ENCODE measurements at regions not wholly inside any gene's neighbourhood (a gene's known extent, or its start where the extent isn't known, plus 50 kb on each side); places are given as distances from the start of the nearest gene placed in this dataset.

DNA sequence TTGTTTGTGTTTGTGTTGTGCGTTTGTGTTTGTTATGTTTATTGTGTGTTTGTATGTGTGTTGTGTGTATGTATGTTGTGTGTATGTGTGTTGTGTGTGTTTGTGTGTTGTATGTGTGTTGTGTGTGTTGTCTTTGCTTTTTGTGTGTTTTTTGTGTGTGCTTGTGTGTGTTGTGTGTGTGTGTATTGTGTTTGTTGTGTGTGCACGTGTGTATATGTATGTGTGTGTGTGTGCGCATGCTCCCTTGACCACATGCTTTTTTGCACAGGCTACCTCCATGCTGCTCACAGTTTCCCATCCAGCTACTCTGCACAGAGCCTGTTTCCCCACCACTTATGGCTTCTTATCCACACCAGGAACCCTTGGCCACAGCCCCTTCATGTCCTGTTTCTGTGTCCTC lies 720.0 kb upstream of the ADAMTS16 start:
- no peak overlapping the region for H3K4me3 ChIP-seq (ENCODE audit: low read depth in 1 of 2, low read length in 2 of 2)
- no peak overlapping the region for H3K27ac ChIP-seq (ENCODE audit: low read depth, low read length)
- no peaks in the 10 kb centered on the region for H3K4me1 ChIP-seq (ENCODE audit: insufficient read depth, low read length)
- H3K36me3 ChIP-seq (ENCODE audit: insufficient read depth, low read length), result no peaks in the 10 kb centered on the region
- no peaks in the 10 kb centered on the region for H3K27me3 ChIP-seq (ENCODE audit: control insufficient read depth in 1 of 2, insufficient read depth in 2 of 2, low read length in 2 of 2)
- no peak overlapping the region for H3K9ac ChIP-seq (ENCODE audit: low read length)
- no peaks in the 10 kb centered on the region for H3K9me3 ChIP-seq (ENCODE audit: low read length)

- H3K4me1 ChIP-seq (ENCODE audit: insufficient read depth, low read length), result no peaks in the 10 kb centered on the region
- H3K4me3 ChIP-seq (ENCODE audit: low read depth in 1 of 2, low read length in 2 of 2), result no peak overlapping the region
- no peaks in the 10 kb centered on the region for H3K27me3 ChIP-seq (ENCODE audit: control insufficient read depth in 1 of 2, insufficient read depth in 2 of 2, low read length in 2 of 2)
- no peaks in the 10 kb centered on the region for H3K36me3 ChIP-seq (ENCODE audit: insufficient read depth, low read length)
- no peaks in the 10 kb centered on the region for H3K9me3 ChIP-seq (ENCODE audit: low read length)
- H3K27ac ChIP-seq (ENCODE audit: low read depth, low read length), result no peak overlapping the region
- H3K9ac ChIP-seq (ENCODE audit: low read length), result no peak overlapping the region
Measured at GRCh38 chr5:4420681-4421080, 719.4 kb upstream of the ADAMTS16 start.

DNA sequence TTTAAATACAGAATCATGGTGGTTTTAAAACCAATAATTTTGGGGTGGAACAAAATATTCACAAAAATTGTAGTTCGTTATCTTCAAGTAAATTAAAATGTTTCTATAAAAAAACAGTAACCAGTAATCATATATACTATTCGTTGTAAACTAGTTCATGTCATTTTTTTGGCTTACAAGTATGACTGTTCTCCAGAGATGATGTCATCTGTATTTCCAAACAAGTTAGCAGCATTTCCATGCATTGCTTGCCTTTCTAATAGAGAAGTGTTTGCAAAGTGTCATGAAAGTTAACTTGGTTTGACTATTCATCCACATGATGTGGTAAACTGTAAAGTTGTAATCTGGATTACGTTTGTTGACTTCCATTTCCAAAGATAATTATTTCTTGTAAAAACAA lies 717.9 kb upstream of the ADAMTS16 start:
- Histone ChIP-seq H3K4me1 (ENCODE audit: insufficient read depth, low read length) (no peaks in the 10 kb centered on the region), H3K9ac (ENCODE audit: low read length) (no peak overlapping the region), H3K4me3 (ENCODE audit: low read depth in 1 of 2, low read length in 2 of 2) (no peak overlapping the region), H3K9me3 (ENCODE audit: low read length) (no peaks in the 10 kb centered on the region), H3K27ac (ENCODE audit: low read depth, low read length) (no peak overlapping the region), H3K27me3 (ENCODE audit: control insufficient read depth in 1 of 2, insufficient read depth in 2 of 2, low read length in 2 of 2) (no peaks in the 10 kb centered on the region), H3K36me3 (ENCODE audit: insufficient read depth, low read length) (no peaks in the 10 kb centered on the region)

DNA sequence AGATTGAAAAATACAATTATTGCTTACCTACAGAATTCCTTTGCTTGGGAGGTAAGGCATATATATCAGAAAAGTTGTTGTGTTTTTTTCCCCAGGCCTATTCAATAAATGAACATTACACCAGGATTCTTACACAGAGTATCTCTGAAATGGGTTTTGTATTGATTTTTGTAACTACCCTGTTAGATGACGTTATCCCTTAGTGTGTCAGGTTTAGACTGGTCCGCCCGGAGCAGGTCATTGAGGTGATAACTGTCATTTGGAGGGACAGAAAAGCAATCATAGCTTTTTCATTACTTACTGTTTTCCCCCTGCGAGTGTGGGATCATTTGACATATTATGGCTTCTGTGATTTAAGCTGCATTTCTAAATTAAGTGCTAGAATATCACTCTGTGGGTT lies 715.2 kb upstream of the ADAMTS16 start:
- Histone ChIP-seq H3K36me3 (ENCODE audit: insufficient read depth, low read length) (no peaks in the 10 kb centered on the region), H3K9ac (ENCODE audit: low read length) (no peak overlapping the region), H3K4me3 (ENCODE audit: low read depth in 1 of 2, low read length in 2 of 2) (no peak overlapping the region), H3K4me1 (ENCODE audit: insufficient read depth, low read length) (no peaks in the 10 kb centered on the region), H3K27me3 (ENCODE audit: control insufficient read depth in 1 of 2, insufficient read depth in 2 of 2, low read length in 2 of 2) (no peaks in the 10 kb centered on the region), H3K27ac (ENCODE audit: low read depth, low read length) (no peak overlapping the region), H3K9me3 (ENCODE audit: low read length) (no peaks in the 10 kb centered on the region)

DNA sequence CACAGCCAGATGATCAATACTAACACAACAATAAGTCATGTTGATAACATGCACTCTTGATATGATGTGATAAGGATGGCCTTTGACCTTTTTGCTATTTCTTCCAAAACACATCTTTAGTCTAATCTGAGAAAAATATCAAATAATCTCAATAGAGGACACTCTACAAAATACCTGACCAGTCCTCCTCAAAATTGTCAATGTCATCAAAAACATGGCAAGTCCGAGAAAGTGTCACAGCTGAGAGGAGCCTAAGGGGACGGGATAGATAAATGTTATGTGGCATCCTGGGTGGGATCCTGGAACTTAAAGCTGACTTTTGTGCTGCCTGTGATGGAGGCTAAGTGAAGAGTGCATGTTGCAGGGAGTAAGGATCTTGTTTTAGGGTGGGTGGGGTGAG lies 699.6 kb upstream of the ADAMTS16 start:
- Histone ChIP-seq H3K4me3 (ENCODE audit: low read depth in 1 of 2, low read length in 2 of 2) (no peak overlapping the region), H3K9me3 (ENCODE audit: low read length) (no peaks in the 10 kb centered on the region), H3K9ac (ENCODE audit: low read length) (no peak overlapping the region), H3K27ac (ENCODE audit: low read depth, low read length) (no peak overlapping the region), H3K27me3 (ENCODE audit: control insufficient read depth in 1 of 2, insufficient read depth in 2 of 2, low read length in 2 of 2) (no peaks in the 10 kb centered on the region), H3K4me1 (ENCODE audit: insufficient read depth, low read length) (no peaks in the 10 kb centered on the region), H3K36me3 (ENCODE audit: insufficient read depth, low read length) (no peaks in the 10 kb centered on the region)

- H3K9ac ChIP-seq (ENCODE audit: low read length), result no peak overlapping the region
- H3K9me3 ChIP-seq (ENCODE audit: low read length), result no peaks in the 10 kb centered on the region
- no peaks in the 10 kb centered on the region for H3K27me3 ChIP-seq (ENCODE audit: control insufficient read depth in 1 of 2, insufficient read depth in 2 of 2, low read length in 2 of 2)
- H3K36me3 ChIP-seq (ENCODE audit: insufficient read depth, low read length), result no peaks in the 10 kb centered on the region
- no peaks in the 10 kb centered on the region for H3K4me1 ChIP-seq (ENCODE audit: insufficient read depth, low read length)
- H3K27ac ChIP-seq (ENCODE audit: low read depth, low read length), result no peak overlapping the region
- H3K4me3 ChIP-seq (ENCODE audit: low read depth in 1 of 2, low read length in 2 of 2), result no peak overlapping the region
Measured at GRCh38 chr5:4442221-4442620, 697.9 kb upstream of the ADAMTS16 start.

DNA sequence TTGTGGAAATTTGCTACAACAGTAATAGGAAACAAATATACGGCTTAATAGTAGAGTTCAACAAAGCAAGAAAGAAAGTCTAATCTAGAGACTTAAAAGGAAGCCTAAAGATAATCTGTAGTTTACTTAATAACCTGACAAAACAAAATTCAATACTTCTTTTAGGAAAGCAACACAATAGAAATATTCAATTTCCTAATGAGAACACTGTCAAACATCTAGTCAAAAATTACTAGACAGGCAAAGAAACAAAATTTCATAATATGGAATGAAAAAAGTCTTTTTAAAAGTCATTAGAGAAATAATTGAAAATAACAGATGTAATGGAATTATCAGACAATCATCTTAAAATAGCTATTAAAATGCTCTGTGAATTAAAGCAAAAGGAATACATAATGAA lies 692.5 kb upstream of the ADAMTS16 start:
- Histone ChIP-seq H3K27me3 (ENCODE audit: control insufficient read depth in 1 of 2, insufficient read depth in 2 of 2, low read length in 2 of 2) (no peaks in the 10 kb centered on the region), H3K9me3 (ENCODE audit: low read length) (no peaks in the 10 kb centered on the region), H3K9ac (ENCODE audit: low read length) (no peak overlapping the region), H3K4me1 (ENCODE audit: insufficient read depth, low read length) (no peaks in the 10 kb centered on the region), H3K4me3 (ENCODE audit: low read depth in 1 of 2, low read length in 2 of 2) (no peak overlapping the region), H3K36me3 (ENCODE audit: insufficient read depth, low read length) (no peaks in the 10 kb centered on the region), H3K27ac (ENCODE audit: low read depth, low read length) (no peak overlapping the region)

- Histone ChIP-seq H3K4me1 (ENCODE audit: insufficient read depth, low read length) (no peaks in the 10 kb centered on the region), H3K27me3 (ENCODE audit: control insufficient read depth in 1 of 2, insufficient read depth in 2 of 2, low read length in 2 of 2) (no peaks in the 10 kb centered on the region), H3K27ac (ENCODE audit: low read depth, low read length) (no peak overlapping the region), H3K9ac (ENCODE audit: low read length) (no peak overlapping the region), H3K36me3 (ENCODE audit: insufficient read depth, low read length) (no peaks in the 10 kb centered on the region), H3K9me3 (ENCODE audit: low read length) (no peaks in the 10 kb centered on the region), H3K4me3 (ENCODE audit: low read depth in 1 of 2, low read length in 2 of 2) (no peak overlapping the region)
Measured at GRCh38 chr5:4453655-4454054, 686.5 kb upstream of the ADAMTS16 start.

DNA sequence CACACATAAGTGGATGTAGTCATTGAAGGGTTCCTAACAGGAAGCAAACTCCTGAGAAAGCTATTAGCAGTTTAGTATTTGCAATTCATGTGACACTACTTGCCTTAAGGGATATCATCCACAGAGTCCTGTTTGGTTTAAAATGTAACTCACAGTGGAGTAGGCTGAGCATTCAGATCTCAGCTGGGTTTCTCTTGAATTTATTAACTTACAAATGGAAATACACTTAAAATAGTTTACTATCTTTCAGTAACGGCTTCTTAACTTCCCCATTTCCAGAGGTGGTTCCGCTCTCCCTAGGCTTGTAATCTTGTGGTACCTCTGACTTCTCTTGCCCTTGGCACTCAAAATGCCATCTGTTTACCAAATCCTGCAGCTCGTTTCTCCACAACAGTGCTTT lies 660.7 kb upstream of the ADAMTS16 start:
- Histone ChIP-seq H3K9me3 (ENCODE audit: low read length) (no peaks in the 10 kb centered on the region), H3K4me3 (ENCODE audit: low read depth in 1 of 2, low read length in 2 of 2) (no peak overlapping the region), H3K27me3 (ENCODE audit: control insufficient read depth in 1 of 2, insufficient read depth in 2 of 2, low read length in 2 of 2) (no peaks in the 10 kb centered on the region), H3K36me3 (ENCODE audit: insufficient read depth, low read length) (no peaks in the 10 kb centered on the region), H3K27ac (ENCODE audit: low read depth, low read length) (no peak overlapping the region), H3K9ac (ENCODE audit: low read length) (no peak overlapping the region), H3K4me1 (ENCODE audit: insufficient read depth, low read length) (no peaks in the 10 kb centered on the region)

DNA sequence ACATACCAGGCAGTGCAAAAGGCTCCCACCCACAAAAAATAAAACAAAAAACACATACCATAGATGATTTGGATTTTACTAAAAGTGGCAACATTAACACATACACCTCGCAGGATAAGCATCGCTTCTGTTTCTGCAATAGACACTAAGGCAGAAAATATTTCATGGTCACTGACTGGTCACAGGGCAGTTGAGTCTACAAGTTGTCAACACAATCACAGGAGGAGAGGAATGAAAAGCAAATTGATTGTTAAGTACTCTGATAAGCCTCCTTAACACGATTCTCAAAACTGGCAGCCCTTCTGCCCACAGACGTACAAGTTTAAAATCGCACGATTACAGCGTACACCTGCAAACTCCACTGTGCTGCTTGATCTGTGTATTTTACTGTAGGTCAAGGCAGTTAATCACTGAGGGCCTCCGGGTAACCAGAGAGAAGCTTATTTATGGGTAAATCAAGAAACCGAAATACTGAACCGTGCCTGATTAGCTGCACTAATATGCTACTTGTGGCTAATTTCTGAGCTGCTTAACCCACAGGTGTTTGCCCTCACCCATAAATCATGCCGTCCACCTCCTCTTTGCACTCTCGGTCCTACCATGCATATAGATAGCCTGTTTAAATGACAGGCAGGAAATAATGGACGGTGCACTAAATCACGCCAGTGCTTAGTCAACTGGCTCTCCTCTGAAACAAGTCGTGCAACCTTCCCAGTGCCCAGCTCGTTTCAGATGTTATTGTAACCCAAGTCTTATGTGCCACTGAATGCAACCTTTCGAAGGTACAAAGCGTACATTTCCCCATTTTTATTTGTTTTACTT lies 659.4 kb upstream of the ADAMTS16 start:
- no peaks in the 10 kb centered on the region for H3K9me3 ChIP-seq (ENCODE audit: low read length)
- H3K4me1 ChIP-seq (ENCODE audit: insufficient read depth, low read length), result no peaks in the 10 kb centered on the region
- no peaks in the 10 kb centered on the region for H3K27me3 ChIP-seq (ENCODE audit: control insufficient read depth in 1 of 2, insufficient read depth in 2 of 2, low read length in 2 of 2)
- H3K9ac ChIP-seq (ENCODE audit: low read length), result no peak overlapping the region
- H3K27ac ChIP-seq (ENCODE audit: low read depth, low read length), result no peak overlapping the region
- H3K4me3 ChIP-seq (ENCODE audit: low read depth in 1 of 2, low read length in 2 of 2), result no peak overlapping the region
- no peaks in the 10 kb centered on the region for H3K36me3 ChIP-seq (ENCODE audit: insufficient read depth, low read length)

GRCh38 chr5:4487581-4487980 lies 652.5 kb upstream of the ADAMTS16 start:
- Histone ChIP-seq H3K27me3 (ENCODE audit: control insufficient read depth in 1 of 2, insufficient read depth in 2 of 2, low read length in 2 of 2) (no peaks in the 10 kb centered on the region), H3K9ac (ENCODE audit: low read length) (no peak overlapping the region), H3K4me1 (ENCODE audit: insufficient read depth, low read length) (no peaks in the 10 kb centered on the region), H3K36me3 (ENCODE audit: insufficient read depth, low read length) (no peaks in the 10 kb centered on the region), H3K9me3 (ENCODE audit: low read length) (no peaks in the 10 kb centered on the region), H3K27ac (ENCODE audit: low read depth, low read length) (no peak overlapping the region), H3K4me3 (ENCODE audit: low read depth in 1 of 2, low read length in 2 of 2) (no peak overlapping the region)

DNA sequence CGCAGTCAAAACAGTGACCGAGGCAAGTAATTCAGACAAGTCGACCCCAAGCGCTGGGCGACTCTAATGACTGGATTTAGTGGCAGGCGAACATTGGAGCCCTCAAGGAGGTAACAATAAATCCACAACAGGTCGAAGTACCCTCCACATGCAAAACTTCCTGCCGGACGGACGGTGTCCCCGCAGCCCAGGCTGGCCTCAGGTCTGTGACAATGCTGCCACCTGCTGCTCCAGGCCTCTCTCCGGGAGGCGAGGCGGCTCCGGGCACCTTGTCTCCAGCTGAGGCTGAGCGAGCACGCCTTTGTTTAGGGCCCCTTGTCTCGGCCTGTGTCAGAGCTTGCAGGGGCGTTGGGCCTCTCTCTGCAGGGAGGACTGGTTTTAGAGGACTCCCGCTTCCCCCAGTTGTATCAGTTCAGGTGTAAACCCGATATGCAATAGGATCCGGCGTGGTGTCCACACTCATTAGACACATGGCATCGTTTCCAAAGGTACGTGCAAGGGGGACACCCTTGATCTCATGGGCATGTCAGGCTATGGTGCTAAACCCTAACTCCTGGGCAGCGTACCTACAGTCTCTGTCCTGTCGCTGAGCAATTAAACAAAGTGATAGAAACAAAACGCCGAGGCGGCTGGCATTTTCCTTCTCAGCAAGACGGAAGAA lies 628.0 kb upstream of the ADAMTS16 start:
- no peak overlapping the region for H3K4me3 ChIP-seq (ENCODE audit: low read depth in 1 of 2, low read length in 2 of 2)
- no peak overlapping the region for H3K27ac ChIP-seq (ENCODE audit: low read depth, low read length)
- H3K4me1 ChIP-seq (ENCODE audit: insufficient read depth, low read length), result no peaks in the 10 kb centered on the region
- no peak overlapping the region for H3K9ac ChIP-seq (ENCODE audit: low read length)
- no peaks in the 10 kb centered on the region for H3K27me3 ChIP-seq (ENCODE audit: control insufficient read depth in 1 of 2, insufficient read depth in 2 of 2, low read length in 2 of 2)
- no peaks in the 10 kb centered on the region for H3K36me3 ChIP-seq (ENCODE audit: insufficient read depth, low read length)
- no peaks in the 10 kb centered on the region for H3K9me3 ChIP-seq (ENCODE audit: low read length)

Measured in muscle layer of colon (tissue), 2 donors.